ENCODE measurements at regions not wholly inside any gene's neighbourhood (a gene's known extent, or its start where the extent isn't known, plus 50 kb on each side); places are given as distances from the start of the nearest gene placed in this dataset.

- TF ChIP-seq CTCF (IDR thresholded peaks at IDR 0.05; ENCODE audit: insufficient read depth, low read length) (no peak), REST (IDR thresholded peaks at IDR 0.05; ENCODE audit: insufficient replicate concordance, low read depth) (no peak), POLR2AphosphoS5 (IDR thresholded peaks at IDR 0.05; ENCODE audit: low read depth) (no peak), SPI1 (IDR thresholded peaks at IDR 0.05; ENCODE audit: borderline replicate concordance, low read depth) (no peak)
Observed at GRCh38 chr10:3689871-3690510, 95.0 kb downstream of the KLF6 start.
